Esophagus squamous epithelium (tissue), 5 donors: ENCODE measurements at regions not wholly inside any gene's neighbourhood (a gene's known extent, or its start where the extent isn't known, plus 50 kb on each side); places are given as distances from the start of the nearest gene placed in this dataset.

ENCODE experiments used
- DNase-seq: peaks from one replicate; lab custom pipeline; 2025; lab: John Stamatoyannopoulos, UW
- H3K27ac ChIP-seq, 4 donors: fragments of 200-600 bp; sonication (generic); one replicate each; pipeline ENCODE4 v1.5.1; 2016 to 2019; ENCODE audit warnings: mild to moderate bottlenecking in 1 of 4
- H3K27me3 ChIP-seq, 4 donors: fragments of 200-600 bp; sonication (generic); 1 replicate in 3 of 4; 2 replicates in 1 of 4; pipeline versions ENCODE4 v1.5.1 to v1.6.0; 2017 to 2021; ENCODE audit warnings: antibody characterized with exemption in 1 of 4
- H3K36me3 ChIP-seq, 3 donors: fragments of 200-600 bp; sonication (generic); one replicate each; pipeline ENCODE4 v1.5.1; 2016 to 2019
- H3K4me1 ChIP-seq, 3 donors: fragments of 200-600 bp; sonication (generic); one replicate each; pipeline ENCODE4 v1.5.1; 2017 to 2019
- H3K4me3 ChIP-seq, 4 donors: fragments of 200-600 bp; sonication (generic); 1 replicate in 3 of 4; 2 replicates in 1 of 4; pipeline ENCODE4 v1.5.1; 2016 to 2019; ENCODE audit warnings: mild to moderate bottlenecking in 2 of 4, moderate library complexity in 1 of 4
- H3K9me3 ChIP-seq, 3 donors: fragments of 200-600 bp; sonication (generic); one replicate each; pipeline ENCODE4 v1.5.1; 2016 to 2019
- POLR2A ChIP-seq, 4 donors: fragments of 450-650 bp; IDR thresholded peaks; one replicate each; pipeline ENCODE4 v1.6.1; 2017; ENCODE audit warnings: antibody characterized with exemption in 4 of 4, mild to moderate bottlenecking in 4 of 4, moderate library complexity in 3 of 4
- WGBS, 2 donors: methylation state at CpG; one replicate each; pipeline ENCODE4 v1.1.5; 2018; 5-methylcytosine and 5-hydroxymethylcytosine counted together
- intact Hi-C: fragments of 100-400 bp; cut with DNase I; formaldehyde crosslinking; loops from one replicate; pipeline ENCODE4 v1.15.0; 2022
- TF ChIP-seq, protein P1 (sequence below), 6 experiments: fragments of 450-650 bp in 4 of 6; fragments of 200-600 bp in 2 of 6; sonication (generic) in 2 of 6; IDR thresholded peaks; one replicate each; pipeline ENCODE4 v1.5.1; 2016 to 2019; ENCODE audit warnings: antibody characterized with exemption in 6 of 6, mild to moderate bottlenecking in 4 of 6, moderate library complexity in 4 of 6
- donor health status: DM: yes; HTN: yes; CAD: no.

DNA sequence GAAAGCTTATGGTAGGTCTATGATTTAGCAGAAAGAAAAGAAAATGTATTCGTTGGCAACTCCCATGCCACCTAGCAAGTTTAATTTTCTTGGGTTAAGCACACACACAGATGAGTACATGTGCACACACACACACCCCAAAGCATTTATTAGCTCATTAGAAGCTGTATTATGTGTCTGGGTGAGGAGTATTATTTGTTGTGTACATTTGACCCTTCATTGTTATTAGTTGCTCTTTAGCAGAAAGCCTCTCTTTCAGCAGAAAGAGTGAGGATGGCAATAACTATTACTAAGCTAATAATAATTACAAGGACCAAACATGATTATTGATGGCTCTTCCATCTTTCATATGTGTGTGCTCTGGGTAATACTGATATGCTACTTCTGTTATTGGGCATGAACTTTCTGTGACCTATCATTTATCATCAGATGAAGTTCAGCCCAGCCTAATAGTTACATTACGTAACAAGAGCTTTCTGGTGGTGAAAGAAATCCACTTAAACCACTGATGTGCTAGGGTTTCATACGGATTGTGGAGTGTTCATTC lies 177.4 kb upstream of the OBI1 start:
- Histone ChIP-seq H3K27me3 (no peaks in the 10 kb centered on the region), H3K4me1 (no peaks in the 10 kb centered on the region), H3K9me3 (no peaks in the 10 kb centered on the region), H3K27ac (no peak overlapping the region), H3K36me3 (no peaks in the 10 kb centered on the region), H3K4me3 (no peak overlapping the region)
- WGBS, 2 donors: 55 to 56% methylated on average over 3 of the region's 3 CpGs
- intact Hi-C loops: no loop called here
- TF ChIP-seq, protein P1, sequence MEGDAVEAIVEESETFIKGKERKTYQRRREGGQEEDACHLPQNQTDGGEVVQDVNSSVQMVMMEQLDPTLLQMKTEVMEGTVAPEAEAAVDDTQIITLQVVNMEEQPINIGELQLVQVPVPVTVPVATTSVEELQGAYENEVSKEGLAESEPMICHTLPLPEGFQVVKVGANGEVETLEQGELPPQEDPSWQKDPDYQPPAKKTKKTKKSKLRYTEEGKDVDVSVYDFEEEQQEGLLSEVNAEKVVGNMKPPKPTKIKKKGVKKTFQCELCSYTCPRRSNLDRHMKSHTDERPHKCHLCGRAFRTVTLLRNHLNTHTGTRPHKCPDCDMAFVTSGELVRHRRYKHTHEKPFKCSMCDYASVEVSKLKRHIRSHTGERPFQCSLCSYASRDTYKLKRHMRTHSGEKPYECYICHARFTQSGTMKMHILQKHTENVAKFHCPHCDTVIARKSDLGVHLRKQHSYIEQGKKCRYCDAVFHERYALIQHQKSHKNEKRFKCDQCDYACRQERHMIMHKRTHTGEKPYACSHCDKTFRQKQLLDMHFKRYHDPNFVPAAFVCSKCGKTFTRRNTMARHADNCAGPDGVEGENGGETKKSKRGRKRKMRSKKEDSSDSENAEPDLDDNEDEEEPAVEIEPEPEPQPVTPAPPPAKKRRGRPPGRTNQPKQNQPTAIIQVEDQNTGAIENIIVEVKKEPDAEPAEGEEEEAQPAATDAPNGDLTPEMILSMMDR (IDR thresholded peaks at IDR 0.05): no peak
- no peak for TF ChIP-seq POLR2A (IDR thresholded peaks at IDR 0.05)
- DNase-seq: no peak

DNA sequence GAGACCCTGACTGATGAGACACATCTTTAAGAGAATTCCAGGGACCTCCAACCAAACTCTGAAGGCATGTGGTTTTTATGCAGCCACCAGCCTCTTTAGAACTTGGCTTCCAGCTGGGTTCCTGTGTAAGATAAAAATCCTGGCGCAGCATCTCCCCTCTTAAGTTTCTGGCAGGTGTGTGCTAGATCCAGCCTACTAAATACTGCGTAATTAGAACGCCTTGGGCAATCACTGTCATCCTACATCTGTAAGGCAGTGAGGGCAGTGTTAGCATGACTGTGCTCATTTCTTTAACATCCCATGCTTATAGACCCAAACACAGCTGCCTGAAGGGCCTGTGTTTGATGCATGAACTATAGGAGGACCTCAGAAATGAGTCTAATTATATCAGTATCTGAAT lies 173.5 kb upstream of the OBI1 start:
- no peaks in the 10 kb centered on the region for H3K4me1 ChIP-seq
- no peaks in the 10 kb centered on the region for H3K27me3 ChIP-seq
- no peaks in the 10 kb centered on the region for H3K36me3 ChIP-seq
- intact Hi-C loops: no loop called here
- H3K9me3 ChIP-seq: no peaks in the 10 kb centered on the region
- no peak overlapping the region for H3K4me3 ChIP-seq
- WGBS, 2 donors: 82% methylated on average over 3 of the region's 3 CpGs; no CpG with 5 or more reads in 1 of the 2 donors
- DNase-seq: no peak
- no peak overlapping the region for H3K27ac ChIP-seq
- TF ChIP-seq, protein P1 (IDR thresholded peaks at IDR 0.05): no peak
- TF ChIP-seq POLR2A (IDR thresholded peaks at IDR 0.05): no peak

DNA sequence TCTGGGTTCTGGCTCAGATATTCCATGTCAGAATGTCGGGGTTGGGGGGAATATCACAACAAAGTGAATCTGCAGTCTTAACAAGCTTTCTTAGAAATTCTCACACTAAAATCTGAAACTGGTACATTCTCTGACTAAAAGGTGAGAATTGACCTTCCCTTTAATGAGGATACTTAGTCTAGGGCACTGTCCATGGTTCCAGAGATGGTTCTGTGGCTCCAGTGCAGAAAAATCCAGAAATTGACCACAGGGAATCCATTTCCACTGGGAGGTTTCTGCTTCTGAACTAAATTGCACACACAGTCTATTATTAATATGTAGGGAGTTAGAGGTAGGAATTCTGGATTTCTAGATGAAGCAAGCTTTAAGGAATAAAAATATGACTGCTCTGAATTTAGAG lies 171.6 kb upstream of the OBI1 start:
- 40 to 63% methylated on average over 1 of the region's 1 CpG for WGBS, 2 donors
- no peak for DNase-seq
- intact Hi-C loops: no loop called here
- H3K27me3 ChIP-seq: no peaks in the 10 kb centered on the region
- no peaks in the 10 kb centered on the region for H3K36me3 ChIP-seq
- H3K4me1 ChIP-seq: no peaks in the 10 kb centered on the region
- H3K4me3 ChIP-seq: no peak overlapping the region
- no peak overlapping the region for H3K27ac ChIP-seq
- TF ChIP-seq, protein P1 (IDR thresholded peaks at IDR 0.05): no peak
- no peaks in the 10 kb centered on the region for H3K9me3 ChIP-seq

DNA sequence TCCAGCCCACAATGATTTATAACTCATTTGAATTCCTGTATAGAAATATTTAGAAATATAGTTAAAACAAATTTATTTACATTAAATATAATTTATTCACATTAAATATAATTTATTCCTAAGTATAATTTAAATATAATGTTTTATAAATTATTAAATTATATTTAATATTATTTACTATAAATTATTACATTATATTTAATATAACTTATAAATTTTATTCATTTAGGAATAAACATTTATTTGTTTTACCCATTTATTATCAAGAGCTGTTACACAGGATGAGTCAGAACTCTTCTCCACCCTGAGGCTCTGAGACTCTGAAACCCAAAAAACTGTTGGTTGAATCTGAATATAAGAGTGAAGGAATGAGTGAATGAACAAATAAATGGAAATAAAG lies 170.9 kb upstream of the OBI1 start:
- intact Hi-C loops: no loop called here
- no peaks in the 10 kb centered on the region for H3K9me3 ChIP-seq
- no peaks in the 10 kb centered on the region for H3K4me1 ChIP-seq
- DNase-seq: no peak
- H3K36me3 ChIP-seq: no peaks in the 10 kb centered on the region
- H3K4me3 ChIP-seq: no peak overlapping the region
- no peak for TF ChIP-seq POLR2A (IDR thresholded peaks at IDR 0.05)
- TF ChIP-seq, protein P1 (IDR thresholded peaks at IDR 0.05): no peak
- no peak overlapping the region for H3K27ac ChIP-seq
- no peaks in the 10 kb centered on the region for H3K27me3 ChIP-seq

DNA sequence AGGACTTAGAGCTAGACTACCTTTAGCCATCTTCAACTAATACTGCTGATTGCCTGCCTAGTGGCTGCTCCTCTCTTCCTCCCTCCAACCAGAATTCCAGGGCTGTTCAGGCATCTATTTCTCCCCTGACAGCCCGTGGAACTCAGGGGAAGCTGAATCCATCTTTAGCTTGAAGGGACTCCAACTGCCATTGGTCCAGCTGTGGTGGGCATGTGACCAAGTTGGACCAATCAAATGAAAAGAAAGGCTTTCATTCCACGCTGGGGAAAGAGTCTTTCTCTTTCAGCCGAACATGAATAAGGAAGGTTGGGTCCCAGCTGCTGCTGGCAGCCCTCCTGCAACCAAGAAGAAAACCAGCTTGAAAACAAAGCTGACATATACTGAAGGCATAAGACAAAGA lies 168.5 kb upstream of the OBI1 start:
- intact Hi-C loops: no loop called here
- no peak for TF ChIP-seq POLR2A (IDR thresholded peaks at IDR 0.05)
- TF ChIP-seq, protein P1 (IDR thresholded peaks at IDR 0.05): no peak
- Histone ChIP-seq H3K9me3 (no peaks in the 10 kb centered on the region), H3K36me3 (no peaks in the 10 kb centered on the region), H3K27ac (no peak overlapping the region), H3K4me3 (no peak overlapping the region), H3K4me1 (no peaks in the 10 kb centered on the region), H3K27me3 (no peaks in the 10 kb centered on the region)
- 32 to 33% methylated on average over 3 of the region's 3 CpGs for WGBS, 2 donors
- DNase-seq: no peak
